ENCODE measurements at regions not wholly inside any gene's neighbourhood (a gene's known extent, or its start where the extent isn't known, plus 50 kb on each side); places are given as distances from the start of the nearest gene placed in this dataset.

- DNase-seq = no peak
Measured at GRCh38 chr10:24793648-24794379, 70.1 kb upstream of the ARHGAP21 start.

GRCh38 chr10:24792638-24793037 lies 69.0 kb upstream of the ARHGAP21 start:
- DNase-seq = no peak

GRCh38 chr10:24791084-24791726 lies 67.5 kb upstream of the ARHGAP21 start:
- no peak for DNase-seq

GRCh38 chr10:24790599-24790998 lies 66.9 kb upstream of the ARHGAP21 start:
- no peak for DNase-seq

GRCh38 chr10:24790073-24790472 lies 66.4 kb upstream of the ARHGAP21 start:
- DNase-seq = no peak

- no peak for DNase-seq
Measured at GRCh38 chr10:24784923-24785322, 61.2 kb upstream of the ARHGAP21 start.

- no peak for DNase-seq
Measured at GRCh38 chr10:24784061-24784460, 60.4 kb upstream of the ARHGAP21 start.

- no peak for DNase-seq
Measured at GRCh38 chr10:24783504-24783903, 59.8 kb upstream of the ARHGAP21 start.

GRCh38 chr10:24779737-24780136 lies 56.0 kb upstream of the ARHGAP21 start:
- DNase-seq = no peak

- no peak for DNase-seq
Measured at GRCh38 chr10:24778298-24778697, 54.6 kb upstream of the ARHGAP21 start.

GRCh38 chr10:24777196-24777595 lies 53.5 kb upstream of the ARHGAP21 start:
- peak; percentile 37 for DNase-seq

- DNase-seq = no peak
Measured at GRCh38 chr10:24773939-24774589, 50.4 kb upstream of the ARHGAP21 start.
